NCI-H128 (cell line): ENCODE measurements at regions not wholly inside any gene's neighbourhood (a gene's known extent, or its start where the extent isn't known, plus 50 kb on each side); places are given as distances from the start of the nearest gene placed in this dataset.
"Not testable (repeated sequence)": the region's sequence is repeated elsewhere in the genome, so short reads cannot be mapped to it uniquely, and the experiment has no call there.

ENCODE experiments used
- DNase-seq: peaks from one replicate; lab custom pipeline; 2025; ENCODE audit not compliant: unreplicated experiment; lab: John Stamatoyannopoulos, UW

GRCh38 chr10:84845628-84846261 is 517.4 kb downstream of the CCSER2 start:
- no peak for DNase-seq

DNA sequence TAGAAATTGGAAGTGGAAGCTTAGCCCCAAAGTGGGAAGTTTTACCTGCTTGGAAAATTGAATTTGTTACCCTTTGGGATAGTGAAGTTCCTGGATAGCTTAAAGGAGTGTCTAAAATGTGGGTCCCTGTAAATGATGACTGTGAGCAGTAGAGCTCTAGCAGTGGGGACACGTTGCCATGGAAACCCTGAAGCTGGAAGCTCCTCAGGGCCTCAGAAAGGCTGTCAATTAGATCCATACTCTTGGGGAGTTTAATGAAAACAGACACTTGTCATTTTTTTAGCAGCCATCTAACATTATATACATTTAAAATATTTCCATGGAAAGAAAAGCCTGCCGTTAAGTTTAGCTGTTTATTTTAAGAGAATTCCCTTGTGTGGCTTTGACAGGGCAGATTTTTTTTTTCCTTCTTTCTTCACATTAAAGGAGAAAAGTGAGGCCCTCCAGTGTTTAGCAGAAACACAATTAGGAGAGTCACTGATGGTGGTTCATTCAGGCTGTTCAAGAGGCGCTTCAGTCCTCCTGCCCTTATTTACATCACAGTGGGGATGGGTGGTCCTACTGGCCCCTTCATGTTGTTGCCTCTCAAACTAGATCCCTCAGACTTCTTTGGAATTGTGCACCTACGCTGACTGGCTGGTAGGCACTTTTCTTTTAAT is 518.4 kb downstream of the CCSER2 start:
- no peak for DNase-seq

DNA sequence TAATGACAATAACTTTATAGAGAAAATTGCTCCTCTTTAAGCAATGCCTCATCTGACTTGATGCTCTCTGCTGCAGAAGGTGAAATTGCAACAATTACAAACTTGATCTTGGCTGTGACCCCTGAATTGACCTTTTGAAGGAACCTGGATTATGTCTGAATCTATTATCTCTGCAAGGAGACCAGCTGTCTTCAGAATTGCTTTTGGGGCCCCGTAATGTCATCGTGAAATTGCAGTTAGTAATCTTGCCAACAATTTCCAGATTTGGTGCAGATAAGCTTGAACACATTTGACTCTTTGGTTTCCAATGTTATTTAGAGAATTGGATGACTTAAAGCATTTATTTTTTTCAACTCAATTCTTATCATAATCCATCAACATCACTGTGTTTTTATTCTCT is 520.6 kb downstream of the CCSER2 start:
- no peak for DNase-seq

DNA sequence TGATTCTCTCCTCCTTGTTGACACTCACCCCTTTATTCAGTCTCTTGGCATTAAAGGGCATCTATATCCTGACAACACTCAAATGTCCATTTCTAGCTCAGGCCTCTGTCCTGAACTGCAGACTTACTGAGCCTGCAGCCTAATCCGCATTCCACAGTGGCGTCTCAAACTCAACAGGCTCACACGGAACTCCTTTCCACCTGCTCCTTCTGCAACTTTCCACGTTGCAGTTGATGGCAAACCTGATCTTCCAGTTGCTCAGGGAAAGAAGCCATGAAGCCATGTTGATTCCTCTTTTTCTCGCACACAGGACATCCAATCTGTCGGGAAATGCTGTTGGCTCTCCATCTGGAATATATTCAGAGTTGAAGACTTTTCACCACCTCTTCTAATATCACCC is 522.4 kb downstream of the CCSER2 start:
- no peak for DNase-seq

DNA sequence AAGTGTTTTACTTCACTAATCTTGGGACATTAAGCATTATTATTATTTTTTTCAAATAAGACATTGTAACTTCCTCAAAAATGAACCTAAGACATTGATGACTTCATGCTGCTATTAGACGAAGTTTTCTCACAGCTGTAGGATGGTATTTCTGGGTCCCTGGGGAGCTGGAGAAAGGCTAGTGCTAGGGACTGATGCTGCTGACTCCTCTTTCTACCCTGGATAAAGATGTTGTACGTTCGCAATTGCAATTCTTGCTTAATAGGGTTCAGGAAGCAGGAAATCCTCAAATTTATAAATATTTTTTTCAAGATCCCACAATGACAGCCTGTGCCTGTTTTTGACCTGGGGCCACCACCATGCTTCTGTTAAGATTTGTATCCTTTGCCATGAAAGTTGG is 526.0 kb downstream of the CCSER2 start:
- DNase-seq, result no peak

DNA sequence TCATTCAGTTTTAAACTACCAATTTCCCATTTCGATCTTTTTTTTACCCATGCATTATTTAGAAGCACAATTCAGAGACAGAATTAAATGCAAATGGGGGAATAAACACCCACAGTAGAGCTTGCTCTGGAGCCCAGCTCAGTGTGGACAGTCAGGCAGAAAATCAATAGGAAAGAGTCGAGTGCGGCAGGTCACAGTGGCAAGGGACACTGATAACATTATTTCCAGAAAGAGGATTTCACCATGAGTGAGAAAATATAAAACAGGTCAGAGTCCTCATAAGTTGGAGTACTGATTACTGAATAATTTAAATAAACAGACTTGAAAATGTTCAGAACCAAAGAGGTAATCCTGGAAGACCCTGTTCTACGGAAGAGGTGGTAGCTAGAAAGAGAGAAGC is 532.5 kb downstream of the CCSER2 start:
- DNase-seq, result no peak

DNA sequence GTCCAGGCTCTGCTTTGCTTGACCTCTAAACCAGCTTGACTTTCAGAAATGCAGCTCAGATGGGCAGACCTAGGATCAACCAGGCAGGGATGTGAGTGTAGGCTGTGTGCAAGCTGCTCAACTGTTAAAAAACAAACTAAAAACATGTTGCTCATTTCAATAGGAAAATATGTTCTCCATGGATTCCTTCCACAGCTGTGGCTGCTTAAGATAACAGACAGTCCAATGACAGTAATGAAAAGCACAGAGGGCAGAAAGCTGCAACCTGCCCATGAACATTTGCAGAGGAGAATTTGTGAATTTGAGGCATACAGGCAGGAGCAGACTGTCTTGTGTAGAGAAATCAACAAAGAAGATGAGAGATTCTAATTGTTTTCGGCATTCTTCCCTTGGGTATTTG is 534.2 kb downstream of the CCSER2 start:
- DNase-seq, result no peak

DNA sequence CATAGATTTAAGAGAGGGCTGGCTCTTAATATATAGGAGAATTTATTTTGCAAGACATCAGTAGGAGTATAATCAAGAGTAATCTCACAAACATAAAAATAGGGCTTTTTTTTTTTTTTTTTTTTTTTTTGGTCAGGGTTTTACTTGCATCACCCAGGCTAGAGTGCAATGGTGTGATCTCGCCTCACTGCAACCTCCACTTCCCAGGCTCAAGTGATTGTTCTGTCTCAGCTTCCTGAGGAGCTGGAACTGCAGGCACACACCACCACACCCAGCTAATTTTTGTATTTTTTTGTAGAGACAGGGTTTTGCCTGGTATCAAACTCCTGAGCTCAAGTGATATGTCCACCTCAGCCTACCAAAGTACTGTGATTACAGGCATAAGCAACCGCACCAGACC is 535.3 kb downstream of the CCSER2 start:
- no peak for DNase-seq

- no peak for DNase-seq
These were observed 548.0 kb downstream of the CCSER2 start for GRCh38 chr10:84876116-84876999.

- DNase-seq, result no peak
These were observed 551.6 kb downstream of the CCSER2 start for GRCh38 chr10:84879991-84880390.

DNA sequence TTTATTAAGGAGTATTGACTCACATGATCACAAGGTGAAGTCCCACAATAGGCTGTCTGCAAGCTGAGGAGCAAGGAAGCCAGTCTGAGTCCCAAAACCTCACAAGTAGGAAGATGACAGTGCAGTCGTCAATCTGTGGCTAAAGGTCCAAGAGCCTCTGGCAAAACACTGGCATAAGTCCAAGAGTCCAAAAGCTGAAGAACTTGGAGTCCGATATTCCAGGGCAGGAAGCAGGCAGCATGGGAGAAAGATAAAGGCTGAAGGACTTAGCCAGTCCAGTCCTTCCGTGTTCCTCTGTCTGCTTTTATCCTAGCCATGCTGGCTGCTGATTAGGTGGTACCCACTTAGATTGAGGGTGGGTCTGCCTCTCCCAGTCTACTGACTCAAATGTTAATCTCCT is 553.3 kb downstream of the CCSER2 start:
- DNase-seq, result not testable (repeated sequence)

DNA sequence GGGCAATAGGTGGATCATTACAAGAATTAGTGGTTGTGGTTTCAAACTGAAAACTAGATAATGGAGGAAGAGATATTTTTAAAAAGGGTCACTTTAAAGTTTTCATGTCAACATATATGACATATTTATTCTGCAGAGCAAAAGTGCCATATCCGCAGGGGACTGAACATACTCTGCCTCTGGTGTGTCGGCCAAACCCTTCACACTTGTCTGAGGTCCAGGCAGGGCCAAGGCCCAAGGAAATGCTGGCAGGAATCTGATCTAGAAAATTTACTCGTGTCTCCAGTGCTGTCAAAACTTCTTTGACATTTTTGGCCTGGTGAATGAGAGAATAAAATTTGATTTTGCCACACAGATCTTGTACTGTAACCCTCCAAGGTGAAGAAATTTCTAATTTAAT is 562.3 kb downstream of the CCSER2 start:
- DNase-seq, result no peak

- DNase-seq, result no peak
These were observed 563.2 kb downstream of the CCSER2 start for GRCh38 chr10:84891631-84892030.

DNA sequence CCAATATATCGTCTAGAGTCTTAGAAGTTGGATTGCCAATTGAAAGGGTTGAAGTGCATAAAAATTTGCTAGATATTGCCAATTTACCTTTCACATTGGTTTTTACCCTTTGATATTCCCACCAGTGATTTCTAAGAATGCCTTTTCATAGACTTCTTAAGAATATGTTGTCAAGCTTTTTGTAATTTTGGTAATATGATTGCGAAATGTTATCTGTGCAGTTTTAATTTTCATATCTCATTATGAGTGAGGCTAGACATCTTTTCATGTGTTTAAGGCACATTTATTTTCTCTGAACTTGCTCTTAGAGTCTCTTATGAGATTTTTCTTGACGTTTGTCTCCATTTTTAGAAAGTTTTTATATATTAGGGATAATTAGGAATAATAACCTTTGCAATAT is 567.2 kb downstream of the CCSER2 start:
- no peak for DNase-seq

DNA sequence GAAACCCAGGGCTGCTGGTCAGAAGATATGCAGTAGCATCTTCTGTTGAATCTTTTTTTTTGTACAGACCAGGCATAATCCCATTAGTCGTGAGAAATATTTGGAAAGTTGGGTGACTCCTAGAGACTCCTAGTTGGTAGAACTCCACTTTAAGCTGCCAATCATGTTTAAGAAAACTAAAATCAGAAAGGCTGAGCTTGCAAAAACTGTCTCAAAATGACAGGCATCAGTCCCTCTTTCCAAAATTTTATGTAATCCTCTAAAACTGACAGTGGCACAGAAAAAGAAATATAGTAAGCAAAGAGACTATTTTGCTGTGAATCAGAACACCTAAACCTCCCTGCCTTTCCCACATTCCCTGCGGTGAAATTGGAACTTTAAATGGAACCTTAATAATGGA is 568.5 kb downstream of the CCSER2 start:
- DNase-seq, result no peak

GRCh38 chr10:84899268-84899667 is 570.9 kb downstream of the CCSER2 start:
- DNase-seq, result no peak

DNA sequence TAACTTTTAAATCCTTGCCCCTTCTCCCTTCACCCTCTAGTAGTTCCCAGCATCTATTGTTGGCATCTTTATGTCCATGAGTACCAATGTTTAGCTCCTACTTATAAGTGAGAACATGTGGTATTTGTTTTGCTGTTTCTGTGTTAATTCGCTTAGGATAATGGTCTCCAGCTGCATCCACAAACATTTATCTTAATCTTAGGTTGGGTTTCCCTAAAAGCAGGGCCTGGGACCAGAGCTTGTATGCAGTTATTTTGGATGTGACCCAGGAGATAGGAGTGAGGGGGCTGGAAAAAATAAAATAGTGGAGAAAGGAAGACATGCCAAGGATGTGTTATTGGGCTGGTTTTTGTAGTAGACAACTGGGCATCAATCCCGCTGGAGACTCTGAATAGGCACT is 571.8 kb downstream of the CCSER2 start:
- no peak for DNase-seq

DNA sequence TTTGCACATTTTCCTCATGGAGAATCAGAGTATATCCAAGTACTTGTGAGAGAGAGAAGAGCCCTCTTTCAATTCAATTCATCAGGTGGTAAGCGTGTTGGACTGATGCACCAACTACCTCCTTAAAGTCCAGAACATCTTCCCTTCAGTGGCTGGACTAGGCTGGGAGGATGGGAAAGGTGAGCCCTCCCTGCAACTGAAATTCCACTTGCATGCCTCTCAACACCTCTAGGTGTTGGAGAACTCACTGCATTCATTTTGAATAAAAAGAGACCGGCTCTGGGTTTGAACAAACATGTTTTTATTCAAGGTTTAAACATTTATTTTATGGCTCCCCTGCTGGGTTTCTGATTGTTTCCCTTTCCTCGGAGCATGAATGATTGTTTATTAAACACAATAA is 573.5 kb downstream of the CCSER2 start:
- no peak for DNase-seq

- DNase-seq, result no peak
These were observed 574.2 kb downstream of the CCSER2 start for GRCh38 chr10:84902553-84902952.

DNA sequence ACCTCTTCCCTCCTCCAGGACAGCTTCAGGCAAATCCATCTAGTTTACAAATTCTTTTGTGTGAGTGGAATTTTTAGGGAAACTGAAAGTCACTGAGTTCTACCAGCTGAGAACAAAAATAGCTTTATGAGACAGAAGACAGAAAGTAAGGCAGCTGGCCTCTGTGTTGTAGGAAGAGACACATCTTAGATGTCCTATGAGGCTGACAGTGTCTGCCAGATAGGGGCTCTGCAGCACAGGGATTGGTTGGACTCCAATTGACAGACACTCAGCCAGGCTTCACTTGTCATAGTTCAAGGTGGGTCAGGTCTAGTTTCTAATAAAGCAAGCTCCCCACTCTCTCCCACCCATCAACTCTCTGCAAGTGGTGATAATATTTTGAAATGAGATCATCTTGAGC is 574.9 kb downstream of the CCSER2 start:
- no peak for DNase-seq

GRCh38 chr10:84907461-84908009 is 579.1 kb downstream of the CCSER2 start:
- no peak for DNase-seq

DNA sequence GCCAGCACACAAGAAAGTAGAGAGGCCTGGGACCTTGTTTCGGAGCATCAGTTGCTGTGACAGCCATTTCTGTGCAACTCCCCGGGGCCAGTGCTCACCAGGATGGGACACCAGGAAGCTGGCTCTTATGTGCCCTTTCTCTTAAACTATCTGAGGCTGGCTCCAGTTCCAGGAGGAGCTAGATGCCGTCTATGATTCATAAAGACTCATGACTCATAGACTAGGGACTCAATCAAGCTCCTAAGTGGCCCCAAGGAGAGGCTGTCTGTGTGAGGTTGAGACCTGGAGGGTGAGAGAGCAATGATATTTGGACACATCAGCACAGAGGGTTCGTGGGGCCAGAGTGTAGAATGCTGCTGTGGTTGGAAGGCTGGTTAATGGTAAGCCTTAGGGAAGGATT is 580.1 kb downstream of the CCSER2 start:
- DNase-seq, result no peak
